MG63 (cell line): ENCODE measurements at regions not wholly inside any gene's neighbourhood (a gene's known extent, or its start where the extent isn't known, plus 50 kb on each side); places are given as distances from the start of the nearest gene placed in this dataset.
A peak's percentile ranks its signal among the peaks of the same experiment; 100 is the strongest.
"Not testable (repeated sequence)": the region's sequence is repeated elsewhere in the genome, so short reads cannot be mapped to it uniquely, and the experiment has no call there.

Experiments used
- DNase-seq: peaks from one replicate; pipeline ENCODE4 v3.0.0-alpha.2; 2020
- H3K27me3 ChIP-seq: fragments of 250-450 bp; sonication (Bioruptor Pico); 2 replicates; pipeline ENCODE4 v1.5.1; 2020; ENCODE audit warnings: mild to moderate bottlenecking, moderate library complexity
- H3K36me3 ChIP-seq: fragments of 250-450 bp; sonication (Bioruptor Pico); 2 replicates; pipeline ENCODE4 v1.5.1; 2020; ENCODE audit warnings: mild to moderate bottlenecking, moderate library complexity
- H3K4me3 ChIP-seq: fragments of 250-450 bp; sonication (Bioruptor Pico); 2 replicates; pipeline ENCODE4 v1.5.1; 2020; ENCODE audit warnings: mild to moderate bottlenecking, moderate library complexity
- H3K9me3 ChIP-seq: fragments of 250-450 bp; sonication (Bioruptor Pico); 2 replicates; pipeline ENCODE4 v1.5.1; 2020; ENCODE audit warnings: mild to moderate bottlenecking, moderate library complexity

DNA sequence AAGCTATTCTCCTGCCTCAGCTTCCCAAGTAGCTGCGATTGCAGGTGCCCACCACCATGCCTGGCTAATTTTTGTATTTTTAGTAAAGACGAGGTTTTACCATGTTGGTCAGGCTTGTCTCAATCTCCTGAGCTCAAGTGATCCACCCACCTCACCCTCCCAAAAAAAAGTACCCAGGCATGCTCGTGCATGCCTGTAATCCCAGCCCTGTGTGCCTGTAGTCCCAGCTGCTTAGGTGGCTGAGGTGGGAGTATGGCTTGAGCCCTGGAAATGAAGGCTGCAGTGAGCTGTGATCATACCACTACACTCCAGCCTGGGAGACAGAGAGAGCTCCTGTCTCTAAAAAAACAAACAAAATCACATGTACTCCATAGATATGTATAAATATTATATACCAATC, 176.5 kb downstream of the SOX2 start:
- H3K36me3 ChIP-seq: no peaks in the 10 kb centered on the region
- H3K9me3 ChIP-seq: no peaks in the 10 kb centered on the region
- DNase-seq: no peak
- H3K27me3 ChIP-seq: no peaks in the 10 kb centered on the region
- H3K4me3 ChIP-seq: no peak overlapping the region

DNA sequence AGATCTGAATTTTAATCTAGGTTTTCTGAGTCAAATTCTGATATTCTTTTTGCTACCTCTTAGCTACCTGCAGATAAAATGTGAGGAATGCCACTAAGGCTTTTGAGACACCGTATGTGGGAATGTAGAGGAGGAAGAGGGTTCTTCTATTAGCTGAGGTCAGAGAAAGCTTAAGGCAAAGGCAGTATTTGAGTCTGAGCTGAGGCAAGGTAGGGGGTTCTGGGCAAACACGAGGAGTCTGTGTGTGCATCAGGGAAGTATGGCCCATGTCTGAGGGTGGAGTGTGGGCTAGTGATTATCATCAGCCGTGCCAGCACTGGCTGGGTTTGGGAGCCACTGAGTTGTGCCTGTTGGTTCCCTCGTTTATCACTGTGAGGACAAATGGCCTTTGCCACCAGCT, 181.1 kb downstream of the SOX2 start:
- no peak overlapping the region for H3K4me3 ChIP-seq
- DNase-seq: no peak
- H3K27me3 ChIP-seq: no peaks in the 10 kb centered on the region
- no peaks in the 10 kb centered on the region for H3K36me3 ChIP-seq
- no peaks in the 10 kb centered on the region for H3K9me3 ChIP-seq

DNA sequence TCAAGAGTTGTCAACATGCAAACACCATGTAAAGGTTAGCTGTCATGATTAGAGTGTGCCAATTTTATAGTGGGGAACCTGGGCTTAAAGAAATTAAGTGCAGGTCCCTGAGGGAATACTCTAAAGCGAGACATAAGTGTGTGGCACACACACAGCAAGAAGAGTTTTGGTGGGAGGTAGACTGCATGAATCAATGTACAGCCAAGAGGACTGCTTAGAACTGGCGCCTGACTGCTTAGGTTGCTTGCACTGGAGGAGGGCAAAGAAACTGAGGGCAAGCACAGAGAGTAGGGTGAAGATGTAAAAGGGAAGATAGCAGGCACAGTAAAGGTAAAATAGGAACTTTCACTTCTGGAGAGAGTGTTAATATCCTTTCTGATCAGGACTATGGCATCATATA, 184.9 kb downstream of the SOX2 start:
- Histone ChIP-seq H3K9me3 (no peaks in the 10 kb centered on the region), H3K36me3 (no peaks in the 10 kb centered on the region), H3K27me3 (no peaks in the 10 kb centered on the region), H3K4me3 (no peak overlapping the region)
- no peak for DNase-seq

DNA sequence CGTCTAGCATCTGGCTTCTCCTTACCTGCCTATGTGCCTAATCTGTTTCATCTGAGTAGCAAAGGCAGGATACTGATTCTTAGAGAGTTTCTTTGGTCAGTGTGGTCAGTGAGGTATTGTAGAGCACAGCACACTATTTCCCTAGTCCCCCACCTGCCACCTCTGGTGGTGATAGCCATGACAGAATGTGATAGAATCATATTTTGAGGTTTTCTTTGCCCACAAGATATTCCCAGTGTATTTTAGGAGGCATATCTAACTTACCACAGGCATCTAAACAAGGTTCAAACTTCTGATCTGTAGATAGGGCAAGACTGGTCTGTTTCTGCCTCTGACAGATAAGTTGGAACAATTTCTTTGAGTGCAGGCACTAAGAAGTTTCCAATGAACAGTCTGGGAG, 188.0 kb downstream of the SOX2 start:
- no peak overlapping the region for H3K4me3 ChIP-seq
- DNase-seq: no peak
- H3K27me3 ChIP-seq: no peaks in the 10 kb centered on the region

DNA sequence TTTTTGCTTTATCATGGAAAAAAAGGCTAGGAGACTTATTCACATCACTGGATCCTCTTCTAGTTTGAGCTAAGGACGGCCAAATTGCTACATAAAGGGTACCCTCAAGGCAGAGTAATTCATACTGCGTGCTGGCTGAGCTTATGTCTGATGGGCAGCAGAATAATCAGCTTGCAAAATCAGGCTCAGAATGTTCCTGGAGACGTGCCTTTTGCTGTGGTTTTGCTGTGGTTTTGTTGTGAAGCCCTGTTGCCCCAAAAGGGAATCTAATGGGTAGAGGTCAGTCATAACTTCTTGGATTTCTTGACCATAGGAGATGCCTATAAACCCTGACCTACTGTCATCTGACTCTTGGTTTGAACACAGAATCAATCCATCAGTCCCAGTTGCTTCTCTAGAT, 189.9 kb downstream of the SOX2 start:
- Histone ChIP-seq H3K36me3 (no peaks in the 10 kb centered on the region), H3K9me3 (no peaks in the 10 kb centered on the region), H3K4me3 (no peak overlapping the region), H3K27me3 (no peaks in the 10 kb centered on the region)
- no peak for DNase-seq

More for the DNA sequence above, 188.0 kb downstream of the SOX2 start:
- Histone ChIP-seq H3K9me3 (no peaks in the 10 kb centered on the region), H3K36me3 (no peaks in the 10 kb centered on the region)

DNA sequence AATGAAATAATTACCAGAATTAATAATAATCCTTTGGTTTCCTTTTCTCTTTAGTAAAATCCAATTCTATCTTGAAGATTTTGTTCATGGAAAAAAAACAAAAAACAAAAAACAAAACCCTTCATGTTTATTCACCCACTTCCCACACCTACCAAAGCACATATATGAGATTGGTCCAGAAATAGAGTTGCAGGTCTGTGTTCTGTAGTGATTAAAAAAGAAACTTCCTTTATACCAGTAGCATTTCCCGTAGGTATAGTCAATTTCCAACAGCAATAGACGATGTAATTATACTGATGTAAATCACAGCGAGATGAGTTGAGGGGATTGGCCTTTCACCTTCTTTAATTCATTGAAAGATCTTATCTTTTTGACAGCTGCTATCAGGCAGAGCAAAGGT, 194.6 kb downstream of the SOX2 start:
- no peaks in the 10 kb centered on the region for H3K9me3 ChIP-seq
- no peaks in the 10 kb centered on the region for H3K27me3 ChIP-seq
- no peak for DNase-seq
- H3K4me3 ChIP-seq: no peak overlapping the region
- no peaks in the 10 kb centered on the region for H3K36me3 ChIP-seq

DNA sequence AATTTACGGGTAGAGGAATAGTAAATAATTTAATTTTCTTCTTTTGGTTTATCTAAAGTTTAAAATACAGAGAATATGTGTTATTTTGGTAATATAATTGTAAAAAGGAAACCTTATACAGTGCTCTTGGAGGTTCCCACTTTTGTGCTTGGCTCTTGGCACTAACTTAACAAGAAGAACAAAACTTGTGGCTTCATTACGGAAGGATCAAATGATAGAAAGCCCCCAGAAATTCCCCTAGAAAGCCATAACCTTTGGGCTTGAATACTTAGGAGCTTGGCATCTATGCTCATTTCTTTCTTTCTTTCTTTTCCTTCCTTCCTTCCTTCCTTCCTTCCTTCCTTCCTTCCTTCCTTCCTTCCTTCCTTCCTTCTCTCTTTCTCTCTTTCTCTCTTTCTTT, 197.5 kb downstream of the SOX2 start:
- no peak overlapping the region for H3K4me3 ChIP-seq
- H3K9me3 ChIP-seq: no peaks in the 10 kb centered on the region
- no peaks in the 10 kb centered on the region for H3K36me3 ChIP-seq
- no peak for DNase-seq
- H3K27me3 ChIP-seq: no peaks in the 10 kb centered on the region

DNA sequence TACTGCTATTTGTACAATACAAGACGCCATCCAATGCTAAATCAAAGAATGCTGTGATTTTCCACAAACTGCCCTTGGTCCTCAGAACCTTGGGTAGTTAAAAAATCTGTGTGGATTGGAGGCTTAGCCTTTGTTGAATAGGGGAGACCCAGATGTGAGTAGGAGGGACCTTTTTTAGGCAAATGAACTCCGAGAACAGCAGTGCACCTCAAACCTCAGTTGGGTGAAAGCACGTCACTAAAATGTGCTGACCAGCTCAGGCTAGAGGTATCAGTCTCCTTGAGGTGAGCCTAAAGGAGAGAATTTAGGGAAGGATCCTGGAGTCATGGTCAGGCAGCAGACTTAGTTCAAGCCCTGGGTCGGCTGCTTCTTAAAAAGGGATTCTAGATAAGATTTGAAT, 200.7 kb downstream of the SOX2 start:
- no peaks in the 10 kb centered on the region for H3K36me3 ChIP-seq
- DNase-seq: no peak
- H3K4me3 ChIP-seq: no peak overlapping the region
- H3K27me3 ChIP-seq: no peaks in the 10 kb centered on the region
- no peaks in the 10 kb centered on the region for H3K9me3 ChIP-seq

DNA sequence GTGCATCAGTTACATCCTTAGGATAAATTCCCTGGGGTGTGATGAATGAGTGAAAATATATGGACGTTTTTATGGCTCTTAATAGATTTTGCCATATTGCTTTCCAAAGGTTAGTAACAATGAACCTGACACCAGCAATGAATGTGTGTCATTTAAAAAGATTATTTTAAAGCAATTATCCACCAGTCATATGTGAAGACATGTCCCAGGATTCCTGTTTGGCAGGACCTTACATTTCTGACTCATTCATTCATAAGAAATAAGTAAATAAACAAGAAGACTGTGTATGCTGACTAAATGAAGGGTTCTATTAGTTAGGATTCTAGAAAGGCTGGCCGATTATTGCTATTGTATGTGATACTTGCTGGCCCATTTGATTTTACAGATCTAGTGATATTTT, 201.5 kb downstream of the SOX2 start:
- no peaks in the 10 kb centered on the region for H3K36me3 ChIP-seq
- no peak overlapping the region for H3K4me3 ChIP-seq
- no peaks in the 10 kb centered on the region for H3K9me3 ChIP-seq
- no peaks in the 10 kb centered on the region for H3K27me3 ChIP-seq
- DNase-seq: no peak

DNA sequence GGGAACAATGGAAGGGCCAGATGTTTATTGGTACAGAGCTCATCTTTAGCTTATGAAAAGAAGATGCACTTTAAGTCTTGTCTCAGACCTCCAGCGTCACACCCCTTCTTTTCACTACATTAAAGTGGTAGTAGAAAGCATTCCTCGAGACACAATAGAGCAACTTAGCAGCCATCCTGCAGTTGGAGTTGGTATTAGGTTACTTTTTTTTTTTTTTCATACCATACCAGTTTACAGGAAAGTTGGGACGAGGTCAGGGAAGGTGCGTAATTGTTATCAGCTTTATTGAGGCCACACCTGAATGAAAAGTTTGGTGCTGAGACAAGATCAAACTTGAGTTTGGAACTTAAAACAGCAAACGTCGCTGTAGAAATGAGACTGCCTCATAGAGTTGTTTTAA, 203.8 kb downstream of the SOX2 start:
- no peaks in the 10 kb centered on the region for H3K27me3 ChIP-seq
- no peak overlapping the region for H3K4me3 ChIP-seq
- no peaks in the 10 kb centered on the region for H3K9me3 ChIP-seq
- H3K36me3 ChIP-seq: no peaks in the 10 kb centered on the region
- DNase-seq: no peak

DNA sequence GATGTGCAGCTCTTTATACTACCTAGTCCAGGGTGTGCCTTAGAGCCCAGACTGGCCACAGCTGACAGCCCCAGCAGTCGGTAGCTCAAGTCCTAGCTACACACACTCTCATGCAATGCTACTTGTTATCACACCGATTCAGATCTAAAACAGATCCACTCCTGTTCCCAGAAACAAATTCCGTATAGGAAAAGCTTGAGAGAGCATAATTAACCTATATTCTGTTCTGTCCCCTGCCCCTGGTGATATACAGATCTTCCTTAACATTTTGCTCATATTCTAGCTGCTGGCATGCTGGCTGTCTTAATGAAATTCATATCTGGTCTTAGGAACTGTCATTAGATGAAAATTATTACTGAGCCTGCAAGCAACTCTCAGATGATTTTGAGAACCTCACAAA, 204.3 kb downstream of the SOX2 start:
- Histone ChIP-seq H3K27me3 (no peaks in the 10 kb centered on the region), H3K4me3 (no peak overlapping the region), H3K9me3 (no peaks in the 10 kb centered on the region), H3K36me3 (no peaks in the 10 kb centered on the region)
- DNase-seq: no peak

DNA sequence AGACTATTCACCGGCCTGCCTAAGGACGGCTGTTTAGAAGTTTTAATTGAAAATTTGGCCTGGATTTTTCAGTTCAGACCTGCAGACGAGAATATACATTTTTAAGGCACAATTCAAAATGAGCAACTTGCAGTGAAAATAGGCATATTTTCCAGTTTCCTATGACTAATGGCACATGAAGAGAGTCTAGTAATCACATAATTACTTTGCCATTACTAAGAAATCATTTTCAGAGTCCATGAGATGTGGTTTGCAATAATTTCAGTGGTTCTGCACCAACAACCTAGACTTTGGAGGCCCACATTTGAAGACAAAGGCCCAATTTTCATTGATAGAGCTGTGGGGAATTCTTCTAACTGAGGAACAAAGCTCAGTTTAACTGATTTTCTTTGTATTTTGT, 205.3 kb downstream of the SOX2 start:
- Histone ChIP-seq H3K27me3 (no peaks in the 10 kb centered on the region), H3K4me3 (no peak overlapping the region)
- DNase-seq: no peak

DNA sequence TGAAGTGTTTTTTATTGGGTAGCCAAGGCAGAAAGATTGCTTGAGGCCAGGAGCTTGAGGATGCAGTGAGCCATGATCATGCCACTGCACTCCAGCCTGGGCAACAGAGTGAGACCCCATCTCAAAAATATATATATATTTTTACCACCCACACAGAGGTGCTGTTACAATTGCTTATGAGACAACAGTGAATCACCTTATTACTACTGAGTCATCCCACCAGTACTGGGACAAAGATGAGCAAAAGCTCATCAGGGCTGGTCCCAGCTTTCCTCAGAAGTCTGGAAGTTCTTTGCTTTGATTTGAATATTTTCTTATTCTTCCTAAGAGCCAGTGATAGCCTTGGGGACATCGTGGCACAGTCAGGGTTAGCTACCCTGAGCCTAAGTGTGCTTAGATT, 207.7 kb downstream of the SOX2 start:
- H3K4me3 ChIP-seq: no peak overlapping the region
- peak; percentile 8 for DNase-seq
- no peaks in the 10 kb centered on the region for H3K27me3 ChIP-seq
- H3K36me3 ChIP-seq: no peaks in the 10 kb centered on the region
- H3K9me3 ChIP-seq: no peaks in the 10 kb centered on the region

More for the DNA sequence above, 205.3 kb downstream of the SOX2 start:
- Histone ChIP-seq H3K9me3 (no peaks in the 10 kb centered on the region), H3K36me3 (no peaks in the 10 kb centered on the region)

DNA sequence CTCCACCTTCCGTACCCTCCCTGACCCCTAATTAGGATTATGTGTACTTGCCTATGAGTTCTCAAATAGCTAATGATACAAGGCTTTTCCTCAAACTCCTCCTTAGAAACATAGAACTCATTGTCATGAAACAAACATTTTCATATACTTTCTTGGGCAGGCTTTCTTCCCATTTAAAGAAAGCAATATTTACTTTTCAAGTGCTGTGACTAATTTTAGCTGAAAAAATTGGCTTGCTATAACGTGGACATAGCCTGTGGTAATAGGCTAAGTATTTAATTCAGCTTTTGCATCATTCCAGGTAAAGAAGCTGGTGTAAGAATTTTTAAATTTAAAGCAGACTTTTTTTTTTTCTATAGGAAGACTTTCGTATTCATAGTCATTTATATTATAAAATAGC, 208.7 kb downstream of the SOX2 start:
- Histone ChIP-seq H3K9me3 (no peaks in the 10 kb centered on the region), H3K4me3 (no peak overlapping the region), H3K27me3 (no peaks in the 10 kb centered on the region), H3K36me3 (no peaks in the 10 kb centered on the region)
- DNase-seq: no peak

DNA sequence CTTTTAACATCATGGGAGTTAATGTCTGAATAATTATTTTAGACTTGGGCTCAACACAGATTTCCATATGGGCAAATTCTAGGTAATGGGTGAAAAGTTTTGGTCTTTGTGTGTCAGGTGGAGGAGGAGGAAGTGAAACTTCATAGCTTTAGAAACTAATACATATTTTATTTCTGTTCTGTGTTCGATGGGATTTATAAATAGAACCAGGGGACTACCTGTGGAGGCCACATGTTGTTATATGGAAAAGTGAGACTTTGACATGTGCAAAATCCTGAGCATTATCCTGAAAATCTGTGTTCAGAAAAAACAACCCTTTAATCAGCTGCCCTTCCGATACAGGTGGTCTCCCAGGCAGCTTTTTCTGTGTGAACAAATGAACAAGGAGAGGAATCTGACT, 209.5 kb downstream of the SOX2 start:
- Histone ChIP-seq H3K4me3 (no peak overlapping the region), H3K27me3 (no peaks in the 10 kb centered on the region), H3K36me3 (no peaks in the 10 kb centered on the region), H3K9me3 (no peaks in the 10 kb centered on the region)
- no peak for DNase-seq

DNA sequence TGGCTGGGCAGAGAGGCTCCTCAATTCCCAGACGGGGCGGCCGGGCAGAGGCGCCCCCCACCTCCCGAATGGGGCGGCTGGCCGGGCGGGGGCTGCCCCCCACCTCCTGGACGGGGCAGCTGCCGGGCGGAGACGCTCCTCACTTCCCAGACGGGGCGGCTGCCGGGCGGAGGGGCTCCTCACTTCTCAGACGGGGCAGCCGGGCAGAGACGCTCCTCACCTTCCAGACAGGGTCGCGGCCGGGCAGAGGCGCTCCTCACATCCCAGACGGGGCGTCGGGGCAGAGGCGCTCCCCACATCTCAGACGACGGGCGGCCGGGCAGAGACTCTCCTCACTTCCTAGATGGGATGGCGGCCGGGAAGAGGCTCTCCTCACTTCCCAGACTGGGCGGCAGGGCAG, 214.1 kb downstream of the SOX2 start:
- not testable (repeated sequence) for DNase-seq, H3K9me3 ChIP-seq, H3K36me3 ChIP-seq, H3K27me3 ChIP-seq, H3K4me3 ChIP-seq

DNA sequence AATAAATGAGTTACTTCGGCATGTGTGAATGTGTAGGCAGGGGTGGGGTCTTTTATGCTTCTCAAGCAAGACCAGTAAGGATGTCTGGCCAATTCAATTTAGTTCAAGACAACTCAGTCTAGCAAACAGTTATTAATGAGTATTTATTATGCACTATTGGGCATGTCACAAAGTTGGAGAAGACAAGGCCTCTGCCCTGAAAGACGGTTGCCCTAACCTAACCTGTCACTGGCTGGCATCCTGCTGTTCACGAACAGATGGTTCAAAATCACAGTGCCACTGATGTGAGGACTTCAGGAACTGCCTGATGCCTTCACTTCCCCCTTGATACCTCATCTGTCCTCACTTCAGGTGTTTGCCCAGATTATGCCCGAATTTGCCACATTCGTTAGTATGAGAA, 217.8 kb downstream of the SOX2 start:
- H3K36me3 ChIP-seq: no peaks in the 10 kb centered on the region
- DNase-seq: no peak
- no peaks in the 10 kb centered on the region for H3K27me3 ChIP-seq
- no peak overlapping the region for H3K4me3 ChIP-seq
- H3K9me3 ChIP-seq: no peaks in the 10 kb centered on the region

DNA sequence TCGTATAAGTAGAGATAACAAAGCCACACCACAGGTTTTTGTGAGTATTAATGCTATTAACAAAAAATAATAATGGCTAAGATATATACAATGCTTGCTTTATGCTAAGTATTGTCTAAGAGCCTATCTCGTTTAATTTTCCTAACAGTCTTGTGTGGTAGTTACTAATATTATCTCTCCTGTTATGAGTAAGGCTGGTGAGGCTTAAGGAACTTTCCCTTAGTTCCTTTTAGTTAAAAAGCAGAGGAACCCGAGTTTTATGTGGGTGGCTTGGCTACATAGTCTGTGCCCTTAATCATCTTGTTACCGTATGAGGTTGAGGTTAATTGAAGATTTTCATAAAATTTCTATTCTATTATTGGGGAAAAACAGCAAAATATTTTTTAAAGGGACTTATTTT, 218.4 kb downstream of the SOX2 start:
- no peak for DNase-seq
- H3K4me3 ChIP-seq: no peak overlapping the region
- H3K36me3 ChIP-seq: no peaks in the 10 kb centered on the region
- H3K27me3 ChIP-seq: no peaks in the 10 kb centered on the region
- H3K9me3 ChIP-seq: no peaks in the 10 kb centered on the region

DNA sequence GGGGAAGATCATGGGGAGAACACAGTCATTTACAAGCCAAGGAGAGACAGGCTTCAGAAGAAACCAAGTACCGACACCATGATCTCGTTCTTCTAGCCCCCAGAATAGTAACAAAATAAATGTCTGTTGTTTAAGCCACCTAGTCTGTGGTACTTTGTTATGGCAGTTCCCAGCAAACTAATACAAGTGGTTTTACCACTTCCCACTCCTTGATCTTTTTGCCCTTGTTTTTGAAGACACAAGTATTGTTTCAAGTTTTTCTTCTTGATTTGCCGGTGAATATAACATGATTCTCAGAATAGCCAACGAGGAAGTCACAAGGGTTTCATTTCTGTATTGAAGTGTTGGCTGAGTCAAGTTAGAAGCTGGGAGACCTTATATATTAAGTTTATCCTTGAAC, 220.3 kb downstream of the SOX2 start:
- no peaks in the 10 kb centered on the region for H3K27me3 ChIP-seq
- DNase-seq: no peak
- H3K4me3 ChIP-seq: no peak overlapping the region
- H3K9me3 ChIP-seq: no peaks in the 10 kb centered on the region
- H3K36me3 ChIP-seq: no peaks in the 10 kb centered on the region
